SU-DHL-6 (cell line): ENCODE measurements at regions not wholly inside any gene's neighbourhood (a gene's known extent, or its start where the extent isn't known, plus 50 kb on each side); places are given as distances from the start of the nearest gene placed in this dataset.

ENCODE experiments used
- EZH2phosphoT487 ChIP-seq: fragments of 200-600 bp; sonication (generic), shearing (Covaris generic); conservative IDR thresholded peaks from 2 replicates; pipeline ENCODE4 v1.6.1; 2018; ENCODE audit warnings: mild to moderate bottlenecking, antibody characterized with exemption, low read length, moderate library complexity, mixed read lengths
- TF ChIP-seq, protein P1 (sequence below): fragments of 200-600 bp; sonication (generic); IDR thresholded peaks from one replicate; pipeline ENCODE4 v1.5.1; 2017; ENCODE audit warnings: antibody characterized with exemption, mild to moderate bottlenecking, low read length, moderate library complexity; ENCODE audit not compliant: insufficient read depth, poor library complexity, severe bottlenecking

DNA sequence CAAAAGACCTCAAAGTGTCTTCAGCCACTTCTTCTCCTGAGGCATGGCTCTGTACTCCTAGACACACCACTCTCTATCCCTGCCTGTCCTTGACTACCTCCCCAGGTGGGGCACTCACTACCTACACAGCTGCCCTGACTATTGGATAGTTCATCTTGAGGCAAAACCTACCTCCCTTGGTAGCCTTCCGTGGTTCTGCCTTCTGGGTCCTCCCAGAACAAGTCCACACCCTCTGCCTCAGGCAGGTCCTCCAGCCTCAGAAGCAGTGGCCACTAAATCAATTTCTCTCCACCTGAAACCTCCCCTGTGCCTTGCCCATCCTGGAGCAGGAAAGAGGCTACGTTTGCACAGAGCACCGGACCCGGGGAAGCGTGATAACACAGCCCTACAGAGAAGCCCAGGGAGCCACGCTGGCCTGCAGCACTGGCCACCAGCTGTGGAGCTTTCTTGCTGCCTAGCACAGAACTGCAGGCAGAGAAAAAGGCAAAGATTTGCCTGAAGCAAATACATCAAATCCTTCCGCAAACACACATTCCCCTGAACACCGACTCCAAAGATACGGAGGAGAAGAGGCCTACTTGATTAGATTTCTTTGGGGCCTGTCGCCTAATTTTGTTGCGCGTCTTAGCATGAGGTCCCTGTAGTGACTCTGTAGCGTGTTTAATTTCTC is 141.8 kb downstream of the C9orf50 start:
- TF ChIP-seq, protein P1, sequence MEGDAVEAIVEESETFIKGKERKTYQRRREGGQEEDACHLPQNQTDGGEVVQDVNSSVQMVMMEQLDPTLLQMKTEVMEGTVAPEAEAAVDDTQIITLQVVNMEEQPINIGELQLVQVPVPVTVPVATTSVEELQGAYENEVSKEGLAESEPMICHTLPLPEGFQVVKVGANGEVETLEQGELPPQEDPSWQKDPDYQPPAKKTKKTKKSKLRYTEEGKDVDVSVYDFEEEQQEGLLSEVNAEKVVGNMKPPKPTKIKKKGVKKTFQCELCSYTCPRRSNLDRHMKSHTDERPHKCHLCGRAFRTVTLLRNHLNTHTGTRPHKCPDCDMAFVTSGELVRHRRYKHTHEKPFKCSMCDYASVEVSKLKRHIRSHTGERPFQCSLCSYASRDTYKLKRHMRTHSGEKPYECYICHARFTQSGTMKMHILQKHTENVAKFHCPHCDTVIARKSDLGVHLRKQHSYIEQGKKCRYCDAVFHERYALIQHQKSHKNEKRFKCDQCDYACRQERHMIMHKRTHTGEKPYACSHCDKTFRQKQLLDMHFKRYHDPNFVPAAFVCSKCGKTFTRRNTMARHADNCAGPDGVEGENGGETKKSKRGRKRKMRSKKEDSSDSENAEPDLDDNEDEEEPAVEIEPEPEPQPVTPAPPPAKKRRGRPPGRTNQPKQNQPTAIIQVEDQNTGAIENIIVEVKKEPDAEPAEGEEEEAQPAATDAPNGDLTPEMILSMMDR: no peak
- TF ChIP-seq EZH2phosphoT487: no peak
